HG03558 (cell line): ENCODE measurements at regions not wholly inside any gene's neighbourhood (a gene's known extent, or its start where the extent isn't known, plus 50 kb on each side); places are given as distances from the start of the nearest gene placed in this dataset.
"Not testable (repeated sequence)": the region's sequence is repeated elsewhere in the genome, so short reads cannot be mapped to it uniquely, and the experiment has no call there.

Experiments used
- ATAC-seq: cut with Tn5 transposase; IDR thresholded peaks from one replicate; pipeline ENCODE4 v1.9.1; 2021; ENCODE audit warnings: moderate number of reproducible peaks; ENCODE audit not compliant: unreplicated experiment; ENCODE audit errors: extremely low read depth

DNA sequence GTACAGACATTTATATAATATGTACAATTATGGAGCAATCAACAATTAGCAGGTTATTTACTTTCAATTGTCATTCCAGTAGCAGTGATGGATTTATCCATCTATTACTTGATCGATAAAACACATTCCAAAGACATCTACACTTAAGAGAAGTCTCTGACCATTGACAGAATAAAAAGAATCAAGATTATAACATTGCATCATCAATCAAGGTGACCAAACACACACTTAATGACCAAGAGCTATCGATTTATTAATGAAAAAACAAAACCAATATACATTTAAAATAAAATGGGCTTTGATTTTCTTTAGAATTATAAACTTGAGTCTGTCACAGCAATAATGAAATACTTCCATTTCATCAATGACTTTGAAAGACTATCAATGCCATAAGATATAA lies 170.2 kb upstream of the CDKN3 start:
- ATAC-seq = no peak

DNA sequence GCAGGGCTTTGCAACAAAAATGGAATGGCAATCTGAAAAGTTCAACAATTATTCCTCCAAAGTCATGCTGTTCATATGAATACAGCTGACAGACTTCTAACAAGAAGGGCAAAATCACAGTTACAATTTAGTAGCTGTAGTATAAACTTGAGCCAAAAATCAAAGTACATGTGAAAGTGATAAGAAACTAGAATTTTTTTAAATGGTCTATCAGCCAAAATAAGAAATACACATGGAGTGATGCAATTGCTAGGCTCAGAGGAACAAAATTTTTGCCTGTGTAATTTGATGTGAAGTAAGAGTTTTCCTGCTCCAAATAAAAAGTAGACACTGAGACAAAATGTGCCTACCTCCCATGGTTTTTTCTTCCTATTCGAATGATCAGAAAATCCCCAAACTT lies 167.7 kb upstream of the CDKN3 start:
- no peak for ATAC-seq

DNA sequence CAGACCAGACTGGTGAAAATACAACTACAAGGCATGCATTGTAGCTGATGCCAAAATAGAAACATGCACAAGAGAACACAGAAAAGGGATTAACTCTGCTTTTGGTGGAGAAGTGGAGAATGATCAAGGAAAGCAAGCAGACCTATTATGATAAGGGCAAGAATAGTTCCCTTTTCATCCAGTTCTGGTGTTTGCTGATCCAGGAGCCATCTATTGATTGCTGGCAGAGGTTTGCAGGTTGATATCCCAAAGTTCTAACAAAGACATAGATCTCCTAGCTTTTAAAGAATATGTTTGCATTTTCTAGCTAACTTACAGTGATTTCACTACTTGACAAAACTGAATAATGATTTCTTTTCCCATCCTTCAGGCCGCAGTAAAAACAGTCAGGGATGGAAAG lies 166.2 kb upstream of the CDKN3 start:
- no peak for ATAC-seq

DNA sequence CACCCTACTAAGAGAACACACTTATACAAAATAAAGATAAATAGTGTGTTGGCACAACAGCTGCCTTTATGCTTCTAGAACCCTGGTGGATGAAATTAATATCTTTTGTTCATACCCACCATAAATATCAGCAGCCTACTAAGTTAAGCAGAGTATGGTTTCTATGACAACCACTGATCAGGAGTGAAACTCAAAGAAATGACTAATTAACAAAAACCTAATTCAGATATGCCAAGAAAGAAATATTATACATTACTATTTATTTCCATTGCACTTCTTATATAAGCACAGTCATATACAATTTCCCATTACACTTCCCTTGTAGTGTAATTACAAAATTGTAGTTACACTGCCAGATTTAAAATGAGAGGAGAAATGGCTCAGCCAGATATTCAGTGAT lies 164.1 kb upstream of the CDKN3 start:
- ATAC-seq = no peak

DNA sequence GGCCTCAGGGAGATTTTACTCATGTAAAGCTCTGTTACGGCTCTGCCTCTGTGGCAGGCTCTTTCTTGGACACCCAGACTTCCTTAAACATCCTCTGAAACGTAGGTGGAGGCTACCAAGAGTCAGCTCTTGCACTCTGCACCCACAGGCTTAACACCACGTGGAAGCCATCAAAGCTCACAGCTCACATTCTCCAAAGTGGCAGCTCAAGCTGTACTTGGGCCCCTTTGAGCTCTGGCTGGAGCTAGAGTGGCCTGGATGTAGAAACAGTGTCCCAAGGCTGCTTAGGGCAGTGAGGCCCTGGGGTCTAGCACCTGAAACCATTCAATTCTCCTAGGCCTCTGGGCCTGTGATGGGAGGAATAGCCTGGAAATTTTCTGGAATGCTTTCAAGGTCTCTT lies 155.3 kb upstream of the CDKN3 start:
- ATAC-seq = no peak

DNA sequence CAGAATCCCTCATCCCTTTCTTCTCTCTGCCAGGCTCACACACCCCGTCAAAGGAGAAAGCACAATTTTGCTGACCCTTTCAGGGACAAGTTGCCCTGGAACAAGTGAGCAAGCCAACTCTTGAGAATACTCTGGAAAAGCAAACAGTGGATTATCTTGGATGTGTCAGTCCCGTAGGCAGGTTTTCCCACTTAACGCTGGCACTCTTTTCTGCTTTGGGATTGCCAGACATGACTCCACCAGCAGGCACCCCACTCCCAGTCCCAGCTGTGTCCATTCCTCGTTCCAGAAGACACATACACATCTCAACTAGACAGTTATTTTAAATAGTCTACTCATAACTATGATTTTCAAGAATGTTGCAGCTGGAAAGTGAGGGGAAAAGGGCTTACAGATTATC lies 145.5 kb upstream of the CDKN3 start:
- ATAC-seq = no peak

DNA sequence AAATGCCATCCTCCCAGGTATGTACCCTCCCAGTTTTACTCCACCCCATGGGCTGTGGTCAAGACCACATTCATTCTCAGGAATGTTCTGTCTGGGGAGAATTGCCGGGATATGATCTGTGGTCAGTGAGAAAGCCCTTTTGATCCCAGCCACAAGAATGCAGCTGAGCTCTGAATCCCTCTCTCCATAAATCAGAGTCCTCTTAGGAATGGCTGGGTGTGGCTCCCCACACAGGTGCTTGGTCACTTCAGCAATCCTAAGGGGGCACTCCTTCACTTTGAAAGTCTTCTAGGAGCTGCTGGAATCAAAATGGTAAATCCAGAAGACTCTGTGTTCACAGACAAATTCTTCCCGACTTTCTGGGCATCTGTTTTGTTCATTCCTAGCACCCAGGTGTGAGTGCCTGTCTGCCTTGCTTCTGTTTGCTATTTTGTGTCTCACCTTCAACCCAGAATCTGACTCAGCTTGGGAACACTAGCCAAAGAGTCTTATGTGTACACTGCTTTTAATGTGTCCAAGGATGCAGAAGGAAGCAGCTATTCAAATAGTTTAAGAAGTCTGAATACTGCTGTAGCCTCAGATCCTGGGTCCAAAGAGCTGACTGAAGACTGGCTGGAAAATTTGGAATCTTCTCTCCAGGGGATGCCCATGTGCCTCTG lies 144.6 kb upstream of the CDKN3 start:
- no peak for ATAC-seq

DNA sequence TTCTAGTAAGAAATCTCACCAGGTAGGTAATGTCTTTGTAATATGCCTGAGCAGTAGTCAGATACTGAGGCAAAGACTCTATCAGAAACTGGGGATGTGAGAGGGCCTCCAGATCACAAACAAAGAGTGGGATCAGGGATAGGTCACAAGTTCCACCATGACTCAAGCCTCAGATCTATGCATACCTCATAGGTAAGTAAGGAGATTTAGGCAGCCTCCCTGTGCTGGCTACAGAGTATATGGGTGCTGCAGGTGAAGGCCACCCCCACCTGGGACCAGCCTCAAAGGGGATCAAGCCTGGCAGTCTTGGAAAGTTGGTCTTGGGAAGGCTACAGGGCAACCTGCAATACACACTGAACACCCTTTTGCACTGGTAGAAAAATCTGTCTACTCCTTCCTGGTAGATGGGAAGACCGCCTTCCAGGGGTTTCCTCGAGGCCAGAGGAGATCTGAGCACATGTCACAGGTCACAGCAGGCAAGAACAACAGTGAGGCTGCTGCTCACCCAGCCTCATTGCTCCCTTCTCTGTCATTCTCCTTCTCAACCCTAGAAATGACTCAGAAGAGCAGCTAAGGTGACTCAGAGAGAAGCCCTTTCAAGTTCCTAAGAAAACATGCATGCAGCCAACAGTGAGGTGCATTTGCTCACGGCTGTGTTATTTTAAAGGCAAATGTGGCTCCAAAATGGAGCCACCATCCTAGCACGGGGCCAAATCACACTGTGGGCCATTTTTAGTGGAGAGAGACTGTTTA lies 143.4 kb upstream of the CDKN3 start:
- ATAC-seq = peak; percentile 71

DNA sequence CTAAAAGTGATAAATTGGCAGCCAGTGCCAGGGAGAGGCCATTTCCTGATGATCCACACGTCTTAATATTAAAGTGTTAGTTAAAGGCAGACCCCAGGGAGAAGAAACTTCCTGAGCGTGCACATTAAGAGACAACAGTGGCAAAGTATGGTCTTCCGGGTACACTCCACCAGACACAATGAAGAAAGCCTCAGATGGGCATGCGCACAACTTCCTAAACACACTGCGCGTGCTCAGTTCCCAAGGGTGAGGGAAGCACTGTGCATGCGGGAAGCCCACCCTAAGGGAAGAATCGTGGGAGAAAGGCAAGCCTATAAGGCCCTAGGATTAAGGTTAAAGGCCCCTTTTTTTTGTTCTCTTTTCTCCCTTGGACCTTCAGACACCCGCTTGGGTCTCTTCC lies 140.7 kb upstream of the CDKN3 start:
- no peak for ATAC-seq

DNA sequence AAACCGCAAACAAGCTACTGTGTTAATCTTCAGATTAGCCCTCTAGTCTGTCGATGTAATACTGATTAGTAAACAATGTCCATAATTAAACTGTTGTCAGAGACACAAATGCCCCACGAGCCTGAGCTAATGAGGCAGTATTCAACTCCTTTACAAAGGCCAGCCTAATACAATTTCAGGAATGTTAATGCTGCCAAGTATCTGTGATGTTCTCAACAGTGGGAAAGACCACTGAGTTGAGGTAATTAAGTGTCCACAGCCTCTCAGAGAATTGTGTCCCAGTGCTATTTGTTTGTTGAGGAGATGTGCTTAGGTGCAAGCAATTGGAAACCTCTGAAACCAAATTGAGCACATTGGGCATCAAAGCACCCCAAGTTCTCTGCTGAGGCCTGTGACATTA lies 139.4 kb upstream of the CDKN3 start:
- no peak for ATAC-seq

DNA sequence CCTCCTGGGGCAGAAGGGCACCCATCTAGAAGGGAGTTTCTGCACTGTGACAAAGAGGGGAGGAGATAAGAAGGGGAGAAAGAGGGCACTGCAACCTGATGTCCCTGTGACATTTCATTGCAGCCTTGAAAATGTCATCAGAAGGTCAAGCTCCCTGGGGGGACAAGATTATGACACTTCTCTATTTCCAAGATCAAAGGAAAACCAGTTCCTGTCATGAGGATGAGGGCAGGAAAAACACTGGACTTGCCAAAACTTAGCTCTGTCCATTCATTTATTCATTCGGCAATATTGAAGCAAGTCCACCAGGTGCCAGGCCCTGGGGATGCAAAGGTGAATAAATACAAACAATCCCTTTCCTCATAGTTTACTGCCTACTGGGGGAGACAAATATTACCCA lies 138.4 kb upstream of the CDKN3 start:
- no peak for ATAC-seq

DNA sequence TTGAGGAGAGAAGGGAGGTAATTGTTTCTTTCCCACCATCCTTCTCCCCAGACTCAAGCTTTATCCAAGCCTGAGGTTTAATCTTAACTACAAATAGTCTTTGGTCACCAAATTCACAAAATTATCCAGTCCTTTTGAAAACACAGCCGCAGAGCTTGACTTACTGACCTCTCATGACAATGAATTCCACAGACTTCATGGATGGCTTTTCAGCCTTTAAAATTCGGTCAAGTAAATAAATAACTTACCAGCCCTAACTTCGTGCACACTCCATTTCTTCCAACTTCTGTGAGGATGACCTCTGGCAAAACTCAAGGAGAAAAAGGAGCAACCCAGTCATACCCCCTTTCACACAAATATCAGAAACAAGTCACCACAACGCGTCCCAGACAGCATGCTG lies 137.0 kb upstream of the CDKN3 start:
- ATAC-seq = no peak

DNA sequence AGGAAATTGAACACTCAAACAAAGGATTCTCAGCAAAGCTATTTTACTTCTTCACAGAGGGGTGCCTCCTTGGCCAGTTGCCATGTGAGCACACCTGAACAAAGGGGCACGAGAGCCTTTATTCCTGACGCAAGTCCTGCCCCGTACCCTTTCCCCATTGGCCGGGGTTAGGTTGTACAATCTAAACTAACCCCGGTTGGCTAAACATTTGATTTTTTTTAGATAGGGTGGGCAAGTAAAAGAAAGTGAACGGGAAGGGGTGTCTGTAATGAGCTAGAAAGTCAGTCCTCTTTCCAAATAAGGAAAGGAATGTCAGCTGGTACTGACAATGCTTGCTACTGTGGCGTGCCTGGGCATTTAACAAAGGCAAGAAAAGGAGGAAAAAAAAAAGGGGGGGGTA lies 135.5 kb upstream of the CDKN3 start:
- ATAC-seq = no peak

DNA sequence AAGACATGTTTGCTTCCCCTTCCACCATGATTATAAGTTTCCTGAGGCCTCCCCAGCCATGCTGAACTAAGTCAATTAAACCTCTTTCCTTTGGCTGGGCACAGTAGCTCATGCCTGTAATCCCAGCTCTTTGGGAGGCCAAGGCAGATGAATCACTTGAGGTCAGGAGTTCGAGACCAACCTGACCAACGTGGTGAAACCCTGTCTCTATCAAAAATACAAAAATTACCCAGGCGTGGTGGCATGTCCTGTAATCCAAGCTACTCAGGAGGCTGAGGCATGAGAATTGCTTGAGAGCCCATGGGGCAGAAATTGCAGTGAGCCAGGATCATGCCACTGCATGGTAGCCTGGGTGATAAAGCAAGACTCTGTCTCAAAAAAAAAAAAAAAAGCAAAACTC lies 130.2 kb upstream of the CDKN3 start:
- not testable (repeated sequence) for ATAC-seq

DNA sequence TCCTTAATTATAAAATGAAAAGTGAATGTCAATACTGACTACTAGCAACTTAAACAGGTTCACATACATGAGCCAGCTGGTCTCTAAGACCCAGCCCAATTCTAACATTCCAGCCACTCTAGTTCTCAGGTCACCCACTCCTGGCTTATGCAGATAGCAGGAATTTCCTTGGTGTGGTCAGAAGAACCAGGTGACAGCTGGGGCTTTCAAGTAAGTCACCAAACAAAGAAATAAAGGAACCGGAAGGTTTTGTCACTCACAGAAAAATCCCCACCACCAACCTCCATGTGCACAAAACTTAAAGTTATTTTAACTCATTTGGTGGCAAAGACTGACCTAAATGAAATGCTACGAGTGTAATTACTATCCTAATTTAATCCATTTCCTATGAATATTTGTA lies 129.6 kb upstream of the CDKN3 start:
- peak; percentile 71 for ATAC-seq

DNA sequence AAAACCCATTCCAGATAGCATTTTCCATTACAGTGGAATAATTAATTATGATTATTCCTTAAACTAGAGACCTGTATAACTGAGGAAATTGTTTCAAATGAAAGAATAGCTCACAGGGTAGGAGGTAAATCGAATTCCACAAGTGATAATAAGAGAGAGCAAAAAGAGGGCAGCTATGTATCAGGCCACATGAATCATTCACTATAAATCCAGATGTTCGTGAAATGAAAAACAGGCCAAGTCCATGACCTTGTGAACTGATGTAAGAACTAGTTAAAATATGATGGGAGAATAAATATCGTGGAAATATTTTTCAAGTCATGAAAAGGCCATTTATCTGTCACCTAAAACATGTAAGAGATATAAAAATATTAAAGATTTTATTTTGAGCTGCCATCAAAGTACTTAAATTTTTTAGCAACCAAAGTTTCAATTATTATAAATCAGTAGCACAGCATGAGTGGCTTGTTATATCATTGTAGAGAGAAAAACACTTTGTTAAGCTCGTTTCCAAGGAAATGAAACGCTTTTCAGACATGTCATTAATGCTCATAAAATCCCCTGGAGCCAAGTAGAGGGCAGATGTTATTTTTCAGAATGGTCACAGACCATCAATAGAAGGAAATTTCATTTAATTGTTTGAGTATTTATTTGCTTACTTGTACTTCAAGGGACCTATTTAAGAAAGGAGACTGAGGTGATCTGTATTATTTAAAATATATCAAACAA lies 120.6 kb upstream of the CDKN3 start:
- ATAC-seq = no peak

DNA sequence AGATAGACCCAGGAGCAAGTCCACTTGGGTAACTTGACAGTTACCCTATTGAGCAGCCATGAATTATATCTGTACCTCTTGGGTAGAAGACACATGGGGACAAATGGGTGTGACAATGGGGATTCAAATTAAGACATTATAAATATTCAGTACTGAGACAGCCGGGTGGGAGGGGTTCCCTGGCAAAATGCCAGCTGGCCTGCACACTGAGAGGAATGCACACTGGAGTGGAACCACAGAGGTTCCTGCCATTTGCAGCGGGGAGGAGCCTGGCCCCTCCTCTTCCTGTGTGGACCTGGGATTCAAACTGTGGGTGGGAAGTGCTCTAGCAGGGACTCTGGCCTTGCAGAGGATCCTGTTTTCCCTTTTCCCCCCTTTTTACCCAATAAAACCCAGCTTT lies 118.7 kb upstream of the CDKN3 start:
- ATAC-seq = no peak

DNA sequence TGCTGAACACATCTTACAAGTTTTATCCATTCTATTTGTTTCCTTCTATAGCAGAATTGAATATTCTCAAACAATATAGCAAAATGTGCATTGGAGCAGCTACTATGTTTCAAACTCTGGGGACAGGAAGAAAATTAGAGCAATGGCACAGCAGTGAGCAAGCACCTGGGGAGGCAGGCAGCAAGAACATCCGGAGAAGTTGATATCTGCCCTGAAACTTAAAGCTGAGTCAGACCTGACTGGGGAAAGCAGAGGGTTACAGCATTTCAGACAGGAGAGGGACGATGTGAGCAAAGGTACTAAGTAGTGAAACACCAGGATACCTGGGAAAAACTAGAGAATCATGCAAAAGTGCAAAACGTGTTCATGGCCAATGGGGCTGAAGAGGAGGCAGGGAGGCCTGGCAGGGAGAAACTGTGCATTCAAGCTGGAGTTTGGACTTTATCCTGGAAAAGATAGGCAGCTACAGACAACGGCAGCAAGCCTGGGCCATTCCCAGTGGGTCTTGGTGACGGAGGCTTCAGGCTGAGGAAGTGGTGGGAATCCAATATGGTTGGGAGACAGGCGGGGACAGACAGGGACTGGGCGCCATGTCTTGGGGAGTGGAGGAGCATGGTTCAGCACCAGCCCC lies 118.0 kb upstream of the CDKN3 start:
- no peak for ATAC-seq

DNA sequence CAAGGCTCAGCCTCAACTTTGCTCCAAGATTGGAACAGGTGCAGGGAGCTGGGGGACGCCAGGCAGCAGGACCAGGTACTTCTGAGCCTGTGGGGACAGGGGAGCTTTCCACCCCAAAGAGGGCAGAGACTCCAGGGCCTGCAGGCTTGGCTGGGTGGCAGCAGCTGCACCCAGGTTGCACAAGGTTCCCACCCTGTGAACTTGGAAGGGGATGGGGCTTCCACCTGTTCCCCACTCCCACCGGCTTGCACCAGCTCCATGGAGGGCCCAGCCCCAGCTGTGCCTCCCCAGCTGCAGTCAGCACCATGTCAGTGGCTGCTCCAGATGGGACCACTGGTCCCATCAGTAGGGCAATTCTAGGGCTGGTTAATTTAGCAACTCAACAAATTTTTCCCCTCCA lies 114.0 kb upstream of the CDKN3 start:
- ATAC-seq = no peak

DNA sequence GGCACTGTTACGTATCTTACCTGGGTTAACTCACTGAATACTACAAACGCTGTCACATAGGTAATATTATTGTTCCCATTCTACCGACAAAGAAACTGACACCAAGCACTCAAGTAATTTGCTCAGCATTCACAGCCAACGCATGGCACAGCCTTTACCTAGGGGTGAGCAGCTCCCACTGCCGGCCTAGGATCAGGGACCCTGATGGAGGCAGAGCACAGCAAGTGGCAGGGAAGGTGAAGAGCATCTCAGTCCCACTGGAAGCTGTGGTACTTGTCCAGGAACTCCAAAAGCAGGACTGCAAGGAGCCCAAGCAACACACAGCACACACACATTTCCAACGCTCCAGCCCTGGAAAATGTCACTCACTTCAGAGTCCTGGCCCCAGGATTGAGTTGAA lies 111.8 kb upstream of the CDKN3 start:
- ATAC-seq = no peak
